Caco-2 (cell line): ENCODE measurements at regions not wholly inside any gene's neighbourhood (a gene's known extent, or its start where the extent isn't known, plus 50 kb on each side); places are given as distances from the start of the nearest gene placed in this dataset.

Experiments used
- BruUV-seq: library from RNA; stranded (reverse); fragments of 400-500 nt; replicated peaks from 2 replicates; lab custom pipeline; 2021; lab: Mats Ljungman, UMichigan
- CTCF ChIA-PET: fragments of 300-600 bp; sonication (Branson Sonifier 250); formaldehyde crosslinking; loops from one replicate; lab custom pipeline; 2022; ENCODE audit warnings: antibody characterized with exemption; lab: Charles Lee
- POLR2A ChIA-PET: fragments of 300-600 bp; sonication (Branson Sonifier 250); formaldehyde crosslinking; loops from one replicate; lab custom pipeline; 2022; ENCODE audit warnings: antibody characterized with exemption; lab: Charles Lee
- DNase-seq, 2 experiments: peaks; one replicate each; pipeline versions ENCODE4 v3.0.0 to v3.0.0-alpha.2; 2020 to 2022
- H3K27me3 ChIP-seq: replicated peaks from 2 replicates; pipeline ENCODE4 v1.6.0; 2011; ENCODE audit warnings: low read length; ENCODE audit not compliant: control insufficient read depth, insufficient read depth
- H3K36me3 ChIP-seq: 2 replicates; pipeline ENCODE4 v1.5.1; 2011; ENCODE audit warnings: low read length; ENCODE audit not compliant: control insufficient read depth, insufficient read depth
- H3K4me1 ChIP-seq: fragments of 250-450 bp; sonication (Bioruptor Pico); 2 replicates; pipeline ENCODE4 v1.5.1; 2020; ENCODE audit warnings: mild to moderate bottlenecking
- H3K4me3 ChIP-seq: 2 replicates; pipeline ENCODE4 v1.5.1; 2011; ENCODE audit warnings: low read depth, mild to moderate bottlenecking, control low read depth, low read length
- H3K9me3 ChIP-seq: fragments of 250-450 bp; sonication (Bioruptor Pico); 2 replicates; pipeline ENCODE4 v1.5.1; 2020; ENCODE audit warnings: mild to moderate bottlenecking, moderate library complexity
- H3K27ac Mint-ChIP-seq: one replicate; pipeline ENCODE4 v1.8.0; 2022; ENCODE audit warnings: mixed read lengths; ENCODE audit not compliant: unreplicated experiment
- H3K27me3 Mint-ChIP-seq: one replicate; pipeline ENCODE4 v1.8.0; 2022; ENCODE audit warnings: mixed read lengths; ENCODE audit not compliant: insufficient read depth, unreplicated experiment
- H3K36me3 Mint-ChIP-seq: one replicate; pipeline ENCODE4 v1.8.0; 2022; ENCODE audit warnings: mild to moderate bottlenecking, mixed read lengths; ENCODE audit not compliant: insufficient read depth, unreplicated experiment
- H3K4me1 Mint-ChIP-seq: one replicate; pipeline ENCODE4 v1.8.0; 2022; ENCODE audit warnings: low read depth, mixed read lengths; ENCODE audit not compliant: unreplicated experiment
- H3K4me3 Mint-ChIP-seq: one replicate; pipeline ENCODE4 v1.8.0; 2022; ENCODE audit warnings: mild to moderate bottlenecking, moderate library complexity, mixed read lengths; ENCODE audit not compliant: unreplicated experiment
- H3K9me3 Mint-ChIP-seq: one replicate; pipeline ENCODE4 v1.8.0; 2022; ENCODE audit warnings: mixed read lengths; ENCODE audit not compliant: unreplicated experiment
- CTCF ChIP-seq, 2 experiments: fragments of 200-600 bp in 1 of 2; IDR thresholded peaks; 1 replicate in 1 of 2; 2 replicates in 1 of 2; pipeline versions ENCODE4 v1.5.1 to v1.8.0; 2011 to 2022; ENCODE audit warnings: antibody characterized with exemption in 1 of 2, control low read depth in 1 of 2, inconsistent platforms in 1 of 2, low read depth in 1 of 2, low read length in 1 of 2, mild to moderate bottlenecking in 1 of 2, moderate library complexity in 1 of 2; ENCODE audit not compliant: insufficient read depth in 1 of 2, severe bottlenecking in 1 of 2, unreplicated experiment in 1 of 2
- intact Hi-C: fragments of 100-400 bp; cut with micrococcal nuclease; formaldehyde crosslinking; loops from one replicate; pipeline ENCODE4 v1.10.0; 2022; ENCODE audit not compliant: unreplicated experiment

- Histone ChIP-seq H3K9me3 (no peaks in the 10 kb centered on the region), H3K27me3 (no peaks in the 10 kb centered on the region), H3K4me3 (no peak overlapping the region), H3K36me3 (no peaks in the 10 kb centered on the region), H3K4me1 (peaks cover 24% of the 10 kb centered on the region)
- H3K36me3 Mint-ChIP-seq, result no peaks in the 10 kb centered on the region
- no TSS peak for BruUV-seq
- POLR2A ChIA-PET, result no interaction called here
- H3K27ac Mint-ChIP-seq, result no peak overlapping the region
- H3K4me1 Mint-ChIP-seq, result peaks cover 12% of the 10 kb centered on the region
- H3K4me3 Mint-ChIP-seq, result no peak overlapping the region
- no peak for DNase-seq
- no peaks in the 10 kb centered on the region for H3K9me3 Mint-ChIP-seq
- intact Hi-C loops, result no loop called here
- H3K27me3 Mint-ChIP-seq, result no peaks in the 10 kb centered on the region
- TF ChIP-seq CTCF (IDR thresholded peaks at IDR 0.05; ENCODE audit: insufficient read depth in 1 of 2, low read depth in 1 of 2, low read length in 1 of 2, severe bottlenecking in 1 of 2, unreplicated experiment in 1 of 2), result no peak
- CTCF ChIA-PET, result no interaction called here
These were observed 120.0 kb downstream of the CRPPA start for GRCh38 chr7:16301291-16301690.

- Mint-ChIP-seq H3K4me1 (peaks cover 12% of the 10 kb centered on the region), H3K9me3 (no peaks in the 10 kb centered on the region), H3K36me3 (no peaks in the 10 kb centered on the region), H3K27me3 (no peaks in the 10 kb centered on the region), H3K27ac (no peak overlapping the region), H3K4me3 (no peak overlapping the region)
- H3K27me3 ChIP-seq, result no peaks in the 10 kb centered on the region
- intact Hi-C loops, result no loop called here
- H3K9me3 ChIP-seq, result no peaks in the 10 kb centered on the region
- H3K4me3 ChIP-seq, result no peak overlapping the region
- no TSS peak for BruUV-seq
- ChIA-PET POLR2A (no interaction called here), CTCF (no interaction called here)
- no peak for DNase-seq
- peaks cover 24% of the 10 kb centered on the region for H3K4me1 ChIP-seq
- no peak for TF ChIP-seq CTCF (IDR thresholded peaks at IDR 0.05; ENCODE audit: insufficient read depth in 1 of 2, low read depth in 1 of 2, low read length in 1 of 2, severe bottlenecking in 1 of 2, unreplicated experiment in 1 of 2)
- H3K36me3 ChIP-seq, result no peaks in the 10 kb centered on the region
These were observed 120.9 kb downstream of the CRPPA start for GRCh38 chr7:16300361-16300895.

DNA sequence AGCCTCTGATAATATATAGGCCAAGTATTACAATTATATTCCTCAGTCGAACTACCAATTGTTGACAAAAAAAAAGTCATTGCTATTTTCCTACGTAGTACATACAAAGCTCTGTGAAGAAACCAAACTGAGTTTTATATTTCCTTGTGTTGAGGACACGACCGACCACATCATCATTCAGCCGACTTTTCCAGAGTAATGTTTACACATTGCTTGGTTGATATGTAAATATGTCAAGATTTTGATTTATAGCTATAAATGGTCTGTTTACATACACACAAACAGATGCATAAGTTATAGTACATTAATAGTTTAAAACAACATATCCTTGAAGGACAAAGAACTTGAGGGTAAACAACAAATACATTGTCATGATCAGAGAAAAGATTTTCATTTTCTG, 121.5 kb downstream of the CRPPA start:
- DNase-seq, result no peak
- intact Hi-C loops, result loop anchor here (2.0 kb wide), 1 partner anchor 27 kb away; no protein-coding TSS in a partner anchor
- ChIA-PET POLR2A (no interaction called here), CTCF (no interaction called here)
- Mint-ChIP-seq H3K27ac (no peak overlapping the region), H3K4me1 (peaks cover 12% of the 10 kb centered on the region), H3K36me3 (no peaks in the 10 kb centered on the region), H3K9me3 (no peaks in the 10 kb centered on the region), H3K4me3 (no peak overlapping the region), H3K27me3 (no peaks in the 10 kb centered on the region)
- Histone ChIP-seq H3K9me3 (no peaks in the 10 kb centered on the region), H3K27me3 (no peaks in the 10 kb centered on the region), H3K4me1 (peaks cover 24% of the 10 kb centered on the region), H3K36me3 (no peaks in the 10 kb centered on the region), H3K4me3 (no peak overlapping the region)
- no peak for TF ChIP-seq CTCF (IDR thresholded peaks at IDR 0.05; ENCODE audit: insufficient read depth in 1 of 2, low read depth in 1 of 2, low read length in 1 of 2, severe bottlenecking in 1 of 2, unreplicated experiment in 1 of 2)
- BruUV-seq, result no TSS peak
